Hepatic stellate cell (primary cell): ENCODE measurements at regions not wholly inside any gene's neighbourhood (a gene's known extent, or its start where the extent isn't known, plus 50 kb on each side); places are given as distances from the start of the nearest gene placed in this dataset.

ENCODE experiments used
- DNase-seq: peaks from one replicate; pipeline ENCODE4 v3.0.0; 2011; ENCODE audit warnings: low spot score

DNA sequence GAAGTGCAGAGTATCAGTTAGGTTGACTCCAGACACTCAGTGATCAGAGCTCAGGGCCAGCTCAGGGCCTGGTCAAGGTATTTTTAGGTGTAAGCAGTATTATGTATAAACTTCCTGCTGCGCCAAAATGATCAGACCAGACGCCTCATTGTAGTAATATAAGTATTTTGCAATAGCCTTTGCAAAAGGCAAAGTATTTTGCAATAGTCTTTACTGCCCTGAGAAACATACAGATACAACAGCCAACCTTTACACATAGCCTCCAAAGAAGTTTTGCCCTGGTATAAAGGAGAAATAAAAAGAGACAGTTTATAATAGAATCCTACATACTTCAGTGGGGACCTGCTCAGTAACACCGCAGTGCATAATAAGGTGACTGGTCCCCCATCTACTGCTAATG lies 333.0 kb upstream of the EEF2KMT start:
- DNase-seq = no peak

DNA sequence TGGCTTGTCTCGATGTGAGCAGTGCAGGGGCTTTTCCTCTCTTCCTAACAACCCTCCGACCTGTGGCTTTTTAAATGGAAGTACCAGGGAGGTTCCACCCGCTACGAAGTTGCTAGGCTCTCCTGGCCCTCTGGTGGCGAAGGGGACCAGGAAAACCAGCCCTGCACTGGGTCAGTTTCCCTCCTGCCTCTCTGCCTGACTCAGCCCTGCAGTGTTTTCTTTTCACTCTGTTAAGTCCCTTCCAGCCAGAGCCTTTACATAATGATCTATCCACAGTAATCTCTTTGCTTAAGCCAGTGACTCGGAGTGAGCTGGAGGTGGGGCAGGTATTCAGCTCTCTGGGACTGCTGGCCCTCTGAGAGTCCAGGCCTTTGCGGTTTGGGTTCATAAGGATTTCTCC lies 331.3 kb upstream of the EEF2KMT start:
- DNase-seq = no peak

DNA sequence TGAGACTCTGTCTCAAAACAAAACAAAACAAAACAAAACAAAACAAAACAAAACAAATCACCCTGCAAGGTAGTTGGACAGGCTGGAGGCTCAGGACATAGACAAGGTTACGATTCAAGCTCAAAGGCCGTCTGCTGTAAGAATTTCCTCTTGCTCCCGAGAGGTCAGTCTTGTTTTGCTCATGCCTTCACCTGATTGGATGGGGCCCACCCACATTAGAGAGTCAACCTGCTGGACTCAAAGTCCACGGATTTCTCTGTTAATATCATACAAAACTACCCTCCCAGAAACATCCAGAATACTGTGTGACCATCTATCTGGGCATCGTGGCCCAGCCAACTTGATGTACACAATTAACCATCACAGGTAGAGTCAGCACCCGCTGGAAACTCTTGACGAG lies 330.0 kb upstream of the EEF2KMT start:
- no peak for DNase-seq

DNA sequence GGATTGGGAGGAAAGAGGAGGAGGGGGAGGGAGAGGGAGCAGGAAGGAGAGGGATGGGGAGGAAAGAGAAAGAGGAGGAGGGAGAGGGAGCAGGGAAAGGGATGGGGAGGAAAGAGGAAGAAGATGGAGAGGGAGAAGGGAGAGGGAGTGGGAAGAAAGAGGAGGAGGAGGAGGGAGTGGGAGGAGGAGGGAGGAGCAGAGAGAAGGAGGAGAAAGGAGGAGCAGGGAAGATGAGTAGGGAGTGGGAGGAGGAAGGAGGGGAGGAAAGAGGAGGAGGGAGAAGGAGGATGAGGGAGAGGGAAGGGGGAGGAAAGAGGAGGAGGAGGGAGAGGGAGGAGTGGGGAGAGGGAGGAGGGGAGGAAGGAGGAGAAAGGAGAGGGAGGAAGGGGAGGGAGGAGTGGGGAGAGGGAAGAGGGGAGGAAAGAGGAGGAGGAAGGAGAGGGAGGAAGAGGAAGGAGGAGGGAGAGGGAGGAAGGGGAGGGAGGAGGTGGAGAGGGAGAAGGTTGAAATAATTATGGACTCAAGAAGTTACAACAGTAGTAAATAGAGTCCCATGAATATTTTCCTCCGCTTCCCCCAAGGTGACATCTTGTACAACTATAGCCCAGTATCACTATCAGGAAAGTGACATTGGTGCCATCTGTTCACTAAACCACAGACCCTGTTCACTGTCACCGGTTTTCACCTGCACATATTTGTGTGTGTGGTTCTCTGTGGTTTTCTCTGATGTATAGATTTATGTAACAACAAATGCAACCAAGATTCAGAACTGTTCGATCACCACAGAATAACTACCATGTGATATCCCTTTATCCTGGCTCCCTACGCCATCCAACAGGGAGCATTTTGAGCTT lies 325.3 kb upstream of the EEF2KMT start:
- no peak for DNase-seq

DNA sequence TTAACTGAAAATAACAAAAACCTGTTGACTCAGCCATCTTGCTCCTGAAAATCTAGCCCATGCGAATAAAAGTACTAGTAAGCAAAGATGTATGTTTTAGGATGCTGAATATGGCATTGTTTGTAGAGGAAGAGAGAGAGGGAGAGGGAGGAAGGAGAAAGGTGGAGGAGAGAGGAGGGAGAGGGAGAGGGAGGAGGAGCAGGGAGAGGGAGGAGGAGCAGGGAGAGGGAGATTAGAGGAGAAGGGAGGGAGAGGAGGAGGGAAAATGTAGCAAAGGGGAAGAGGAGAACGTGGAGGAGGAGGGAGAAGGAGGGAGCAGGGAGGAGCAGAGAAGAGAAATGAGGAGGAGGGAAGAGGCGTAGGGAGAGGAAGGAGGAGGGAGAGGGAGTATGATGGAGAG lies 324.5 kb upstream of the EEF2KMT start:
- DNase-seq = no peak

DNA sequence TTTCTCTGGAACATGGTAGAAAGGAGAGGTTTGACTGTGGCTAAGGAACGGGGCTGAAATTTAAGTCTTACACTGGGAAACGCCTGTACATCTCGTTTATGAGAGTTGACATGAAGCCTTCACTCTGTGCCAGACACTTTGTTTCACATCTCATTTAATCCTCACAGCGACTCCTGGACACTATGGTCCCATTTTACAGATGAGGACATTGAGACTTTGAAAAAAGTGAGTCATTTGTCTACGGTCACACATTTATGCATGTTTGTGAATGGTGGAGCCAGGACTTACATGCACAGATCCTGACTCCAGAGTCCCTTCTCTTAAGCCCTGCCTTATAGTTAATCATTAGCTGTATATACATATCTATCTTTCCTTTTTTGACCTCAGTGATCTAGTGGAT lies 318.4 kb upstream of the EEF2KMT start:
- no peak for DNase-seq

DNA sequence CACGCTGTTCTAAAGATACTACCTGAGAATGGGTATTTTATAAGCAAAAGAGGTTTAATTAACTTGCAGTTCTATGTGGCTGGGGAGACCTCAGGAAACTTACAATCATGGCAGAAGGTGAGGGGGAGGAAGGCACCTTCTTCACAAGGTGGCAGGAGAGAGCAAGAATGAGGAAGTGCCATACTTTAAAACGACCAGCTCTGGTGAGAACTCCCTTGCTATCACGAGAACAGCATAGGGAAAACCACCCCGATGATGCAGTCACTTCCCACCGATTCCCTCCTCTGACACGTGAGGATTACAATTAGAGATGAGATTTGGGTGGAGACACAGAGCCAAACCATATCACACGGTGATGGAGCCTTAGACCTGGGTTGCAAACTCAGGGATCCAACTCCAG lies 317.5 kb upstream of the EEF2KMT start:
- no peak for DNase-seq

DNA sequence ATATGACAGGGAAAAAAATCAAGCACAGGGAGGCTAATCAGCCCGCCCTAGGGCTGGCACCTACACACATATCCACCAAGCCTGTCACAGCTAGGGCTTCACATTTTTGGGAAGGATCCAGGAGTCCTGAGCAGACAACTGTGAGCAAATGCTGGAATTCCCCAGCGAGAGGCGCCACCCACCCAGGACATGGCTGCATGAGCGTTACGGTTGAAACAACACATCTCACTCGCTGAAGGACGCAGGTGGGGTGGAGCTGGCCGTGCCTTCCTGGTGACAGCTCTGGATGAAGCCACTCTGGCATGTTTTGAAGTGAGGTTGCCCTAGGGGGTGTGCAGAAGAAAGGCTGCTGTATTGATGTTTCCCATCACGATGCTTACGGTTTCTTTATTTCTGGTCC lies 315.1 kb upstream of the EEF2KMT start:
- no peak for DNase-seq

DNA sequence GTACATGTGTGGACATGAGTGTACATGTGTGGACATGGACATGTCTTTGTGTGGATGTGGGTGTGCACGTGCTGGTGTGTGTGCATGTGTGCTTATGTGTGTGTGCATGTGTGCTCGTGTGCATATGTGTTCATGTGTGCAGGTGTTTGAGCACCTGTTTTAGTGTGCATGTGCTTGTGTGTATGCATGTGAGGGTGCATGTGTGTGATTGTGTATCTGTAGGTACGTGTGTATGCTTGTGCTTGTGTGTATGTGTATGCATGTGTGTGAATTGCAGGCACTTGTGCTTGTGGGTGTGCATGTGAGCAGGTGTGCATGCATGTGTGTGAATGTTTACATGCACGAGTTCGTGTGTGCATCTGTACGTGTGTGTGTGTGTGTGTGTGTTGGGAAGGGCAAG lies 300.6 kb upstream of the EEF2KMT start:
- DNase-seq = no peak

DNA sequence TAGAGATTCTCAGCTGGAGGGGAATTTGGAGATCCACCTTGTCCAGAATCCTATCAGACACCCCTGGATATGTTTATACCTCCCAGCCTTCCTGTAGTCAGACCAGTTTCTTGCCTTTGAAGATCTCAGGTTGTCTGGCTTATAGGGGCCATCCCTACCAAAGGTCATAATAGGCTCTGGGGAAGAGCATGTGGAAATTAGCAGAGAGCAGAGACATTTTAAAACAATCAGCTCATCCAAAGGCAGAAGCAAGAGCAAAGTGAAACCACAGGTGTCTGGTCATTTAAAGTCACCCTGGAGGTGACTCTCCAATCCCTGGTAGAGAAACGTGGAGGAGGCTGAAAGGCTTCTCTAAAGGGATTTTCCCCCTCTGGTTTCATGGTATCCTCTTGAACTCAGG lies 299.3 kb upstream of the EEF2KMT start:
- no peak for DNase-seq

DNA sequence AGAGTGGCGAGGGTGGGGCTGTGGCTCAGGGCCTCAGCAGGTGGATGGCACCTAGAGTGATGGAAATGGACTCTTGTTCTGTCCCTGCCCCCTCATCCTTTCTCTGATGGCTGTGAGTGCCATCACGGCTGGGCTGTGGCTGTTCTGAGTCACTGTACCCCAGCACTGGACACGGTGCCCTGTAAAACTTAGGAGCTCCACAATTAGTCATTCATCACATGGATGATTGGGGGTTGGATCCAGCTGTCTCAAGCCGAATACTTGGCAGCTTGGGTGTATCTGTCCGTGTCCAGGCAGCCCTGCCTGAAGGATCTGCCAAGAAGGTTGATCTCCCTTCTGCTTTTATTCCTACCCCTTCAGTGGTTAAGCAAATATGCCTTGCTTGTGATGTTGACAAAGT lies 295.5 kb upstream of the EEF2KMT start:
- DNase-seq = no peak

DNA sequence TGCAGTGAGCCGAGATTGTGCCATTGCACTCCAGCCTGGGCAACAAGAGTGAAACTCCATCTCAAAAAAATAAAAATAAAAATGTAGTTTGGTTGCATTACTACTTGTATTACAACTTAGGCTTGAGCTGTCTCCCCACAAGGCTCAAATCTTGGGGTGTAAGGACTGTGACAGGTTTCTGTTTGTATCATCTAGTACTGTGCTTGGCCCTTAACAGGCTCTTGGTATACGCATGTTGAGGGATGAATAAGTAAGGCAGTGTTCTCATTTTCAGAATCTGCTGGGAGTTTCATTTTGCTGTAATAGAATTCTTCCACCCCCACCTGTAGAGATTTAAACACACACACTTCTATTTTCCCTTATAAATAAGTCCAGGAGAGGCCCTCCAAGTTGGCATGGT lies 289.4 kb upstream of the EEF2KMT start:
- DNase-seq = no peak

DNA sequence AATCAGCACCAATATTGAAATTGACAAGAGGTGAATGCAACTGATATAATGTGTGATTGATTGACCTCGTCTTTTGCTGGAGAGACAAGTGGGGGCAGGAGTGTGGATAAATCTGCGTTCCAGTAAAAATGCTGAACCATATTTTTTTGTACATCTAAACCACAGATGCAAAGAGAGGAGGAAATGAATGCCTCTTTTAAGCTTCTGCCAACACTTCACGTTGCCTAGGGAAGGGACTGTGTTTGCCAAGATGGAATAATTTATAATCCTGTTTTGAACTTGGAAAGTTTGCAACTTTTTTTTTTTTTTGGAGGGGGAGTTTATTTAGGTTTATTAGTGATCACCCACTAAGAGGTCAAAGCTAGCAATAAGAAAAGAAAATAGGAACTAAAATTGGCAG lies 288.2 kb upstream of the EEF2KMT start:
- no peak for DNase-seq

DNA sequence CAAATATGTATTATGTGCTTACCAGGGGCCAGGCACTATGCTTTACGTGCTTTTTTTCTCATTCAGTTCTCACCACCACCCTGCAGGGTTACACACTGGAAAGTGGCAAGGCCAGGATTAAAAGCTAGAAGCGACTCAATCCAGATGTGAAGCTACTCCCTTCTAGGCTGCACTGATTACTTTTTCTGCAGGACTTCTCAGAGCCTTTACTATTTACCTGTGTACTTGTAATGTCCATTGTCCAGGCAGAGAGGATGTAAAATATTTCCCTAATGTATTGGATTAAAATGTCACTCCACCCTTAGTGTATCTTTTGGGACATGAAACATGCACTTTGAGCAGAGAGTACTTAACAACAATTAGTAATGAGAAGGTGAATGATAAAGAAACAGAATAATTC lies 287.5 kb upstream of the EEF2KMT start:
- DNase-seq = no peak

DNA sequence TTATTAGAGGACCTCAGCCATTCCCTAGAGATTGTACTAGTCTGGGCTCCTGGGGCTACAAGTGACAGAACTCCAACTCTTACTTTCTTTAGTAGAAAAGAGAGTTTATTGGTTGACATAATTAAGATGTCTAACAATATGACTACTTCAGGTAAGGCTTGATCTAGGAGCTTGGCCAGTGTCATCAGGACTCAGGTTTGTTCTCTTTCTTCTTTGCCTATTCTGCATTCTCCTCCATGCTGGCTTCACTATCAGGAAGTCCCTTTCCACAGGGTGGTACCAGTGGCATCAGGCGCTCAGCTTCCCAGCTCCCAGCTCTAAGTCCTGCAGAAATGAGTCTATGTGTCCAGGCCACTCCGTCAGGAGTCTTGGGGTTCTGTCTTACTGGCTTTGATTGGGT lies 286.1 kb upstream of the EEF2KMT start:
- DNase-seq = no peak

DNA sequence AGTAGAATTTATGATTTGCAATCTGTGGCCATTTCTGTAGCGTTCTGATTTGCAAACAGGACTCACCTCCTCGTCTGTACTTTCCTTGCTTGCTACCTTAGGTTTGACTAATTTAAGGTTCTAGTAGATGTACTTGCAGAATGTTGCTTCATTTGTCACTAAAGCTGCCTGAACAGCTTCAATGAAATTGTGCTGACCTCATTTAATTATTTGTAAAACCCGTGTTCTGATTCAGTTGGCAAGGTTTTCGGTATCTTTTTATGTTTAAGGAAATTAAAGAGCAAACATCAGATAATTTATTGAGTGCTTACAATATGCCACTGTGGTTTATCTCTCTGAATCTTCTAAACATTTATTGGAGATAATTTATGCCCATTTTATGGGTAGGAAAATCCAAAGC lies 284.9 kb upstream of the EEF2KMT start:
- DNase-seq = no peak

DNA sequence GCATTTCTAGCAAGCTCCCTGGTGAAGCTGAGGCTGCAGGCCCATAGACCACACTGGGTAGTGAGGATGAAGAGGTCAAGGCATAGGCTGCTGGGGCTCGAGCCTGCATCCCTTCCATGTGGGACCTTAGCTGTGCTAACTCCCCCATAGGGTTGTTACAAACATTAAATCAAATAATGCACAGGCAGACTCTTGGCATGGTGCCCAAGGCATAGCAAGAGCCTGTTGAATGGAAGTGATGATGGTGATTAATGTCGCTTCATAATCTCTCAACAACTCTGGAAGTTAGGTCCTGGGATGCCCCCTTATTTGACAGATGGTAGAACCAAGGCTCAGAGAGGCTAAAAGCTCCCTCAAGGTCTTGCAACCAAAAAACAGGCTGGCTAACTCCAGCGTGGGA lies 283.9 kb upstream of the EEF2KMT start:
- no peak for DNase-seq

DNA sequence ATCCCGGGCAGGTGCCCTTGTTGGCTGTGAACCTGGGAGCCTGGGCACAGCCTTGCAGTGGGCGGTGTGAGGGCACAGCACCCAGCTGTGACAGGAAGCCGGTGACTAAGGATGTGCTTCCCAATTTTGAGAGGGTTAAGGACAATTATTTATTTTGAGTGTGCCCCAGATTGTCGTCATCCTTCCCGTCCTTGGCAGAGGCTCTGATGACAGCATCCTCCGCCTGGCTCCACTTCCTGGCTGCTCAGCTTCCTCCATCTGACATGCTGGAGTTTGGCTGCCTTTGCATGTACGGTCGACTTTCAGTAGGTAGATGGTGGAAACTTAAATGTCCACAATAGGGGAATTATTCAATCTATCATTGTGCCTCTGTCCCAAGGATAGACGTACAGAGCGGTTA lies 282.4 kb upstream of the EEF2KMT start:
- no peak for DNase-seq

DNA sequence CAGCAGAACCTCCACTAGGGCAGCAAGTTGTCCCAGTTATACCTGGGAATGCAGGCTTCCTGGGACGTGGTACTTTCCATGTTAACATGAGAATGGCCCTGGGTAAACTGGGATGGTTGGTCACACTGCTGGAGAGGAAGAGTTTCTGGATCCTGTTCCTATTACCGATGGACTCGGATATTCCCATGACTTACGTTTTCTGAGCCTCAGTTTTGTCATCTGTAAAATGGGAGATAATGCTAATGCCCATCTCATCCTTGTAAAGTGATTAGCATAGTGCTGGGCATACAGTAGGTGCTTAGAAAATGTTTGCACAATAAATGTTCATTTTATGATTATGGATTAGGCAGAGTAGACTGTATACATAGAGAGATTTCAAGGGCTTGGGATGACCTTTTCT lies 280.9 kb upstream of the EEF2KMT start:
- DNase-seq = no peak

DNA sequence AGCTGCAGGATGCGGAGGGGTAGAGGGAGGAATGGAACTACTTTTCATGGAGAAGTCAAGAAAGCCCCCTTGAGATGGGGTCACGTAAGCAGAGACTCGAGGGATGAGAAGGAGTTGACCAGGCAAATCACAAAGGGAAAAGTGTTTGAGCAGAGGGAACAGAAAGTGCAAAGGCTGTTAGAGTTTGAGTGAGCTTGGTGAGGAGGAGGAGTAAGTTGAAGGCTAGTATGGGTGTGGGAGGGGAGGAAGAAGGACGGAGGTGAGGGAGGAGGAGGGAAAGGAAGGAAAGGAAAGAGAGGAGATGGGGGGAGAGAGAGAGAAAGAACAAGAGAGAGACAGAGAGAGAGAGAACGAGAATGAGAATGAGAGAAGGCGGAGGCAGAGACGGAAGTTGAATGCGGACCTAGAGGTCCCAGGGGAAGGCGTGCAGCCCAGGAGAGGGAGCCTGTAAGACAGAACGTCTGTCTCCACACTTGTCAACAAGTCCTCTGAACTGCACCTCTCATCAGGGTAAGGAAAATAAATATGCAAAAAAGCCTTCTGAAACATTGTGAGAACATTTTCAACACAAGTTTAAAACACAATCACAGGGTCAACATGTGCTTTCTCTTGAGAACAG lies 279.8 kb upstream of the EEF2KMT start:
- DNase-seq = no peak

DNA sequence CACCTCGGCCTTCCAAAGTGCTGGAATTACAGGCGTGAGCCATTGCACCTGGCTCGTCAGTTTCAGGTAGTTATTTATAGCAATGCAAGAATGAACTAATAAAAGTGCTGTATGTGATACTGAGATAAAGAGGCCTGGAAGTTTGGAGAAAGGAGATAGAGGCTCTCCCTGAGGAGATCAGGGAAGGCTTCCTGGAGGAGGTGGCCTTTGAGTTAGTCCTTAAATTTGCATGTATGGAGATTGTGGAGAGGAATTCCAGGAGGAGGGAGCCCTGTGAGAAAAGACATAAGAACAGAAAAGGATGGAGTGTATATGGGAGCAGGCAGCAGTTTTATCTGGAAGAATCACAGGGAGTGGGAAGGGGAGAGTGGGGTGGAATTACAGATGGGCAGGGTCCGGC lies 276.6 kb upstream of the EEF2KMT start:
- no peak for DNase-seq

DNA sequence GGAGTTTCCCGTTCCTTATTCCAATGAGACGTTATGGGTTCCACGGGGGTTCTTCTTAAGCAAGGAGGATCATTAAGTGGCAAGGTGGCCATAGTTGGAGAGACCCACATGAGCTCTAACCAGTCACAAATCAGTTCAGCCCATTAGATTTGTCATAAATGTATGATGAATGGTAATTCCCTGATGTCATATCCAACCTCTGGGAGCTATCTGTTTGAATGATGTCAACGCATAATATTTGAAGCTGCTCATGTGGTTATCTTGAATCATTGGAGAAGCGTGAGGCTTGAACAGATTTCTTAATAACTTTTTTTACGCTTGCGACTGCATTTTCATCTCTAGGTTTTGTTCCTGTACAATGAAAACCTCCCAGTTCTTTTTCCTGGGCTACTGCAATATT lies 270.4 kb upstream of the EEF2KMT start:
- DNase-seq = no peak

DNA sequence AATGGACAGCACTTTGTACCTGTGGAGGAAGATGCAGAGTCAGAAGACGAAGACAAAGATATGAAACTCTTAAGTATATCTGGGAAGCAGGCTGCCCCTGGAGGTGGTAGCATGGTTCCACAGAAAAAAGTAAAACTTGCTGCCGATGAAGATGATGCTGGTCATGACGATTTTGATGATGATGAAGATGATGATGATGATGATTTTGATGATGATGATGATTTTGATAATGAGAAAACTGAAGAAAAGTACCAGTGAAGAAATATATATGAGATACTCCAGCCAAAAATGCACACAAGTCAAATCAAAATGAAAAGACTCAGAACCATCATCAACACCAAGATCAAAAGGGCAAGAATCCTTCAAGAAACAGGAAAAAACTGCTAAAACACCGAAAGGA lies 268.5 kb upstream of the EEF2KMT start:
- DNase-seq = no peak

DNA sequence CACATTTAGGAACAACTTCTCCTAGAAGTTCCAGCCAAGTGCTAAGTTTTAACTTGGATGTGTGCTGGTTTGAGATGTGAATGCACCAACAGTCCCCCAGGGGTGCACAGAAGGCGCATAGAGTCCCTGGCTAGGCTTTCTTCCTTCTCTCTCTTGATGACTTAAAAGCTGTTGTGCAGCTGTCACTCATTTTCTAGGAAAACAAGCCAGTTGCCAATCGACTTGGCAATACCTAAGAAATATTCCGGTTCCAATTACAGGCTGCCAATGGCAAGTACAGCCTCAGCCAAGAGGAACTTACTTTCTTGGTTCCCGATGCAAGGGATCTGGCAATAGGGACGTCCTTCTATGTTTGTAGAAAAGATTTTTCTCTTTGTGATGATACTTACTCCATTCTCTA lies 266.6 kb upstream of the EEF2KMT start:
- no peak for DNase-seq
